H9 (cell line): ENCODE measurements at regions not wholly inside any gene's neighbourhood (a gene's known extent, or its start where the extent isn't known, plus 50 kb on each side); places are given as distances from the start of the nearest gene placed in this dataset.

Experiments used
- DNase-seq: peaks from one replicate; pipeline ENCODE4 v3.0.0-alpha.2; 2017
- H2AFZ ChIP-seq: one replicate; pipeline ENCODE4 v1.6.1; 2013; ENCODE audit warnings: mild to moderate bottlenecking, low read length, control low read depth, moderate library complexity
- H2AK5ac ChIP-seq: 2 replicates; pipeline ENCODE4 v1.6.1; 2013; ENCODE audit warnings: low read length, control low read depth, mixed read lengths; ENCODE audit not compliant: insufficient read length
- H2BK120ac ChIP-seq: one replicate; pipeline ENCODE4 v1.6.1; 2013; ENCODE audit warnings: low read depth, mild to moderate bottlenecking, low read length, control low read depth, inconsistent platforms; ENCODE audit not compliant: poor library complexity, severe bottlenecking
- H2BK12ac ChIP-seq: 2 replicates; pipeline ENCODE4 v1.6.1; 2013; ENCODE audit warnings: low read length, control low read depth, mixed read lengths, low read depth; ENCODE audit not compliant: insufficient read length
- H2BK15ac ChIP-seq: 2 replicates; pipeline ENCODE4 v1.6.1; 2013; ENCODE audit warnings: low read depth, low read length, control low read depth
- H2BK20ac ChIP-seq: one replicate; pipeline ENCODE4 v1.6.1; 2013; ENCODE audit warnings: low read depth, mild to moderate bottlenecking, low read length, control low read depth, inconsistent platforms; ENCODE audit not compliant: poor library complexity, severe bottlenecking
- H2BK5ac ChIP-seq: 2 replicates; pipeline ENCODE4 v1.6.1; 2013; ENCODE audit warnings: low read length, control low read depth, mixed read lengths; ENCODE audit not compliant: insufficient read length
- H3K14ac ChIP-seq: 2 replicates; pipeline ENCODE4 v1.6.1; 2013; ENCODE audit warnings: low read length, control low read depth; ENCODE audit not compliant: insufficient read depth
- H3K18ac ChIP-seq: 2 replicates; pipeline ENCODE4 v1.6.1; 2013; ENCODE audit warnings: low read depth, mild to moderate bottlenecking, mixed read lengths, low read length, control low read depth; ENCODE audit not compliant: insufficient read length
- H3K23ac ChIP-seq: 2 replicates; pipeline ENCODE4 v1.6.1; 2013; ENCODE audit warnings: low read length, control low read depth, mixed read lengths, low read depth; ENCODE audit not compliant: insufficient read length
- H3K23me2 ChIP-seq: 2 replicates; pipeline ENCODE4 v1.6.1; 2013; ENCODE audit warnings: low read depth, mild to moderate bottlenecking, mixed read lengths, low read length, control low read depth; ENCODE audit not compliant: insufficient read length, poor library complexity, severe bottlenecking
- H3K27ac ChIP-seq: 2 replicates; pipeline ENCODE4 v1.5.1; 2013; ENCODE audit warnings: low read length, control low read depth, mixed read lengths, low read depth; ENCODE audit not compliant: insufficient read length
- H3K27me3 ChIP-seq: 2 replicates; pipeline ENCODE4 v1.6.1; 2013; ENCODE audit warnings: low read length, control low read depth, inconsistent platforms; ENCODE audit not compliant: insufficient read depth
- H3K4ac ChIP-seq: 2 replicates; pipeline ENCODE4 v1.6.1; 2013; ENCODE audit warnings: low read depth, mild to moderate bottlenecking, control low read depth, inconsistent platforms, low read length, moderate library complexity
- H3K4me1 ChIP-seq: 2 replicates; pipeline ENCODE4 v1.6.1; 2013; ENCODE audit warnings: low read length, control low read depth, inconsistent platforms; ENCODE audit not compliant: insufficient read depth
- H3K4me2 ChIP-seq: 2 replicates; pipeline ENCODE4 v1.6.1; 2013; ENCODE audit warnings: low read length, control low read depth, mixed read lengths; ENCODE audit not compliant: insufficient read length, insufficient read depth
- H3K56ac ChIP-seq: 2 replicates; pipeline ENCODE4 v1.6.1; 2013; ENCODE audit warnings: low read depth, mild to moderate bottlenecking, mixed read lengths, low read length, control low read depth; ENCODE audit not compliant: insufficient read length
- H3K79me1 ChIP-seq: 2 replicates; pipeline ENCODE4 v1.6.1; 2013; ENCODE audit warnings: low read depth, mild to moderate bottlenecking, moderate library complexity, low read length, control low read depth, inconsistent platforms; ENCODE audit not compliant: insufficient read depth, poor library complexity, severe bottlenecking
- H3K79me2 ChIP-seq: 2 replicates; pipeline ENCODE4 v1.6.1; 2013; ENCODE audit warnings: low read length, control low read depth, inconsistent platforms; ENCODE audit not compliant: insufficient read depth
- H3K9ac ChIP-seq: 2 replicates; pipeline ENCODE4 v1.6.1; 2013; ENCODE audit warnings: low read length, control low read depth, mixed read lengths; ENCODE audit not compliant: insufficient read length; ENCODE audit errors: extremely low read depth
- H3K9me3 ChIP-seq: one replicate; pipeline ENCODE4 v1.6.1; 2013; ENCODE audit warnings: low read depth, low read length, inconsistent platforms; ENCODE audit not compliant: control insufficient read depth
- H3T11ph ChIP-seq: one replicate; pipeline ENCODE4 v1.6.1; 2013; ENCODE audit warnings: mild to moderate bottlenecking, low read length, control low read depth, inconsistent platforms
- H4K20me1 ChIP-seq: one replicate; pipeline ENCODE4 v1.6.1; 2013; ENCODE audit not compliant: control insufficient read depth, insufficient read length, insufficient read depth
- H4K5ac ChIP-seq: 2 replicates; pipeline ENCODE4 v1.6.1; 2013; ENCODE audit warnings: low read depth, mild to moderate bottlenecking, mixed read lengths, low read length, control low read depth; ENCODE audit not compliant: insufficient read length
- H4K8ac ChIP-seq: replicated peaks from 2 replicates; pipeline ENCODE4 v1.6.1; 2013; ENCODE audit warnings: low read length, control low read depth, mixed read lengths, low read depth; ENCODE audit not compliant: insufficient read length
- H4K91ac ChIP-seq: 2 replicates; pipeline ENCODE4 v1.6.1; 2013; ENCODE audit warnings: low read depth, mild to moderate bottlenecking, moderate library complexity, mixed read lengths, low read length, control low read depth; ENCODE audit not compliant: insufficient read length
- H3K27ac Mint-ChIP-seq, 3 experiments: 2 replicates in 2 of 3; 3 replicates in 1 of 3; pipeline ENCODE4 v1.8.0; 2020 to 2021; ENCODE audit warnings: mixed read lengths in 3 of 3, mild to moderate bottlenecking in 1 of 3, moderate library complexity in 1 of 3
- H3K27me3 Mint-ChIP-seq: 2 replicates; pipeline ENCODE4 v1.8.0; 2021; ENCODE audit warnings: low read depth, mild to moderate bottlenecking, moderate library complexity, mixed read lengths
- H3K36me3 Mint-ChIP-seq, 3 experiments: 2 replicates in 2 of 3; 3 replicates in 1 of 3; pipeline ENCODE4 v1.8.0; 2020 to 2021; ENCODE audit warnings: low read depth in 3 of 3, mixed read lengths in 3 of 3; ENCODE audit not compliant: insufficient read depth in 1 of 3
- H3K4me1 Mint-ChIP-seq, 2 experiments: 2 replicates each; pipeline ENCODE4 v1.8.0; 2020; ENCODE audit warnings: mixed read lengths in 2 of 2
- H3K4me3 Mint-ChIP-seq, 2 experiments: 2 replicates in 1 of 2; 3 replicates in 1 of 2; pipeline ENCODE4 v1.8.0; 2020 to 2021; ENCODE audit warnings: mild to moderate bottlenecking in 2 of 2, mixed read lengths in 2 of 2, moderate library complexity in 1 of 2
- H3K9me3 Mint-ChIP-seq, 2 experiments: 2 replicates in 1 of 2; 3 replicates in 1 of 2; pipeline ENCODE4 v1.8.0; 2020; ENCODE audit warnings: mild to moderate bottlenecking in 2 of 2, mixed read lengths in 2 of 2, moderate library complexity in 1 of 2
- CTCF ChIP-seq: fragments of 200-600 bp; sonication (generic); conservative IDR thresholded peaks from 3 replicates; pipeline ENCODE4 v1.8.0; 2021; ENCODE audit warnings: antibody characterized with exemption, mild to moderate bottlenecking
- WGBS: extraction: QIAGEN DNeasy Blood & Tissue Kit; methylation state at CpG from one replicate; pipeline ENCODE4 v1.1.7; 2013; ENCODE audit warnings: missing lambda C conversion rate, low lambda C conversion rate, mixed read lengths; ENCODE audit not compliant: insufficient read length; ENCODE audit errors: extremely low coverage; 5-methylcytosine and 5-hydroxymethylcytosine counted together

GRCh38 chr2:20130821-20131645 lies 79.6 kb upstream of the LAPTM4A start:
- no CpG with 5 or more reads among the region's 11 CpGs for WGBS
- Histone ChIP-seq H4K91ac (no peak overlapping the region), H2AK5ac (no peak overlapping the region), H4K8ac (no peak overlapping the region), H3K79me2 (no peaks in the 10 kb centered on the region), H2BK15ac (no peak overlapping the region), H3K27ac (no peak overlapping the region), H3T11ph (no peak overlapping the region), H3K4ac (no peak overlapping the region), H3K56ac (no peak overlapping the region), H2BK5ac (no peak overlapping the region), H3K14ac (no peak overlapping the region; the same call in 1 of the 2 replicates), H3K27me3 (no peaks in the 10 kb centered on the region), H2BK20ac (no peak overlapping the region), H3K23ac (no peak overlapping the region), H2BK12ac (no peak overlapping the region), H3K18ac (no peak overlapping the region), H3K4me1 (no peaks in the 10 kb centered on the region), H4K20me1 (no peaks in the 10 kb centered on the region), H3K79me1 (no peaks in the 10 kb centered on the region), H3K23me2 (no peaks in the 10 kb centered on the region), H2BK120ac (no peak overlapping the region), H3K9me3 (no peaks in the 10 kb centered on the region), H3K9ac (no peak overlapping the region), H2AFZ (no peak overlapping the region), H4K5ac (no peak overlapping the region), H3K4me2 (no peak overlapping the region)
- Mint-ChIP-seq H3K36me3 (no peaks in the 10 kb centered on the region), H3K4me3 (no peak overlapping the region), H3K9me3 (no peaks in the 10 kb centered on the region), H3K4me1 (peaks cover 7 to 14% of the 10 kb centered on the region in 2 experiments), H3K27ac (peak overlapping the region in 1 of 3 experiments; percentile 39; a peak in 1 of 7 replicates), H3K27me3 (peaks cover 6% of the 10 kb centered on the region)
- no peak for DNase-seq
- TF ChIP-seq CTCF: no peak
